ENCODE measurements at regions not wholly inside any gene's neighbourhood (a gene's known extent, or its start where the extent isn't known, plus 50 kb on each side); places are given as distances from the start of the nearest gene placed in this dataset.
"Not testable (repeated sequence)": the region's sequence is repeated elsewhere in the genome, so short reads cannot be mapped to it uniquely, and the experiment has no call there.

DNA sequence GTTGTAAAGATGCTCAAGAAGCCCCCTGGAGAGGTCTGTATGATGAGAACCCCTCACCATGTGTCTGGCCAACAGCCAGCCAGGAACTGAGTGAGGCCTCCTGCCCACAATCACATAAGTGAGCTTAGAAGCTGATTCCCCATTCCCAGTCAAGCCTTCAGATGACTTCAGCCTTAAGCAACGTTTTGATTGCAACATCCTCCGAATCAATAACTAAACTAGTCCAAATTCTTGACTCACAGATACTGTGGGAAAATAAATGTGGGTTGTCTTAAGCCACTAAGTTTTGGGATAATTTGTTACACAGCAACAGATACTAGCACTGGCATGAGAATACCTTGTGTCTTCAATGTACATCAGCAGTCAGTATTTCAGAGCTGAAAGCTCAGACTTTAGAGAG is 54.5 kb upstream of the HS3ST4 start:
- POLR2A ChIA-PET, result no interaction called here
- CTCF ChIA-PET, result no interaction called here

DNA sequence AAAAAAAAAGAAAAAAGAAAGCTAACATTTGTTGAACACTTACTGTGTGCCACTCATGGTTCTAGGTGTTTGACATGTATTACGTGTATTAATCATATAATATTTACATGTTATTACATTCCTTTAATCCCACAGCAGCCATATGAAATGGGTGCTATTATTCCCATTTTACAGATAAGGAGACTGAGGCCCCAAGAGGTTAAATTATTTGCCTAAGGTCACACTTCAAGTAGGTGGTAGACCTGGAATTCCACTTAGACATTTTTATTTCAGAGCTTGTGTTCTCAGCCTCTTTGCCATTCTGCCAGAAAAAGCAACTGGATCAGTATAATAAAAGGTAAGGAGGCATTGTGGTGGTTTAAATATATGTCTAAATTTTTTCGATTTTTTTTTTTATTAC is 55.1 kb upstream of the HS3ST4 start:
- ChIA-PET CTCF (no interaction called here), POLR2A (no interaction called here)

DNA sequence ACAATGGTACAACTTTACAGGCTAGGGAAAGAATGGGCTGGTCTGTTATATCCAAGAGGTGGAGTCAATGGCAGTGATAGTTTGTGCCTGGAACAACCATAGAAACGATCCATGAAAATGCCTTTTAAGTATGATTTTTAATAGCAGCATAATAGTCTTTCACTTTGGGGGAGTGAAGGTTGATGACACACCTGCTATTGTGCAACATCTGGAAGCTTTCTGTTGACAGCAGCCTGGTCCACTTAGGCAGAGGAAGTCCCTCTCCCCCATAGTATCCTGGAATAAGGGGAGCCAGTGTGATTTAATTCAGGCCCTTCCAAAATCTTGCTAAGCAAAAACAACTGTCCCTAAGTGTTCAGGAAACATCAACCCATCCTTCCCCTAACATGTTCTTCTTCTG is 56.3 kb upstream of the HS3ST4 start:
- CTCF ChIA-PET, result no interaction called here
- POLR2A ChIA-PET, result no interaction called here

DNA sequence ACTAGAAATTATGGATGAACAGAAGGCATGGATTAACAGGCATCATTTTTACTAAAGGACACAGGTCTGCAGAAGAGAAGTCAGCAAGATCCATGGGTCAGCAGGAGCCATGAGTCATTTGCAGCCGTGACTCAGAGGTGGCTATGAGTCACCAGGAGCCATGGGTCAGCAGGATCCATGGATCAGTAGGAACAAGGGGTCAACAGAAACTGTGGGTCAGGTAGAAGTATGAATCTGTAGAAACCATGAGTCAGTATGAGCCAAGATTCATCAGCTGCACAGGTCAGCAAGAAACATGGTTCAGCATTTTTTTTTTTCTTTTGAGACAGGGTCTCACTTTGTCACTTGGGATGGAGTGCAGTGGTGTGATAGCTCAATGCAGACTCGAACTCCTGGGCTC is 58.2 kb upstream of the HS3ST4 start:
- POLR2A ChIA-PET, result no interaction called here

DNA sequence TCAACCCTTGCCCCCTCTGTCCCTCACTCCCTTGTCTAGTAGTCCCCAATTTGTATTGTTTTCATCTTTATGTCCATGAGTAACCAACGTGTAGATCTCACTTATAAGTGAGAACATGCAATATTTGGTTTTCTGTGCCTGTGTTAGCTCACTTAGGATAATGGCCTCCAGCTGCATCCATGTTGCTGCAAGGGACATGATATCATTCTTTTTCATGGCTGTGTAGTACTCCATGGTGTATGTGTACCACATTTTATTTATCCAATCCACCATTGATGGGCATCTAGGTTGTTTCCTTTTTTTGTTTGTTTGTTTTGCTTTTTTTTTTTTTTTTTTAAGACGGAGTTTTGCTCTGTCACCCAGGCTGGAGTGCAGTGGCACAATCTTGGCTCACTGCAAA is 63.0 kb upstream of the HS3ST4 start:
- POLR2A ChIA-PET, result no interaction called here

More for the DNA sequence above, 58.2 kb upstream of the HS3ST4 start:
- CTCF ChIA-PET, result no interaction called here

DNA sequence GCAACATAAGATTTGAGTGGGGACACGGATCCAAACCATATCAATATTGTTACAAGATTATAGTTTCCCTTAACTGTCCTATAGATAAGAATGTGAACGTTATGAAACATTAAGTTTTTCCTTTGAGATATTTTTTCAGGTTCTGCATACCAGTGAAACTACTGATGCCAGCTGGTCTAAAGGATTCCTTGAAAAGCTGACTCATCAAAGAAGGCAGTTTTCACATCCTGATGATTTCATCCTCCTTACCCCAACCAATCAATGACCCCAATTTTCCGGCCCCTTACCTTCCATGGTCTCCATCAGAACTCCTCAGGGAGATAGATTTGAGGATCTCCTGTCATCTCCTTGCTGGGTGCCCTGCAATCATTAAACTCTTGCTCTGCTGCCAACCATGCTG is 64.1 kb upstream of the HS3ST4 start:
- CTCF ChIA-PET, result no interaction called here
- POLR2A ChIA-PET, result no interaction called here

More for the DNA sequence above, 63.0 kb upstream of the HS3ST4 start:
- CTCF ChIA-PET, result no interaction called here

DNA sequence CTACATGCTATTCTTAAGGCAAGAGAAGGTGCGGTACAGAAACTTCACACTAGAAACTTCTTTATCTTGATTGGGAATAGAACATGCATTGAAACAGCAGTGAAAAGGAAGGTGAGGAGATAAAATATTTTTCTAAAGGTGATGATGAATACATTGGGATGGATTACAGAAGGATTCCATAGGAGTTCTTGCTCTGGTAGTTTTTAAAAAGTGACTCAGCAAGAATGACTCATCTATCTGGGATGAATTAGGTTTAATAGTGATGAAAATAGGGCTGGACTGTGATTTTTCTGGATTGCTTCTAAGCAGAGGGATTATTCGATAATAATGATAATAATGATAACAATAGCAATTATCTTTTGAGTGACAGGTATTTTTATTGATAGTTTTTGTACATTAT is 65.6 kb upstream of the HS3ST4 start:
- ChIA-PET CTCF (no interaction called here), POLR2A (no interaction called here)

DNA sequence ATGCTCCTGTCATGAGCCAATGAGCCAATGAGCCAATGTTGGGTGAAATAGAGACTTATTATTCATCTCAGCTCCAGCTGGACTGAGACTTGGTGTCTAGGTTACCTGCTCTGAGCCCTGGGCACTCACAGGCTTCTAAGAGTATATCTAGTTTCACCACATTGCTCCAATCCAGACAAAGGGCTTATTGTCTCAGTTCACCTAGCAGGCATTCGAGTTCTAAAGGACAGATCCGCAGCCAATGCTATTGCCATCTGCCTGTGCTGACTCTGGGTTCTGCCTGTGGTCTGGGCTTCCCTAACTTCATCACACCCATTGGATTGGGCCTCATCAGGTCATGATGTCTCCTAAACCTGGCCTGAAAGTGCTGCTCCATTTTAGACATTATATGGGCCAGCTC is 66.1 kb upstream of the HS3ST4 start:
- POLR2A ChIA-PET, result no interaction called here
- CTCF ChIA-PET, result no interaction called here

DNA sequence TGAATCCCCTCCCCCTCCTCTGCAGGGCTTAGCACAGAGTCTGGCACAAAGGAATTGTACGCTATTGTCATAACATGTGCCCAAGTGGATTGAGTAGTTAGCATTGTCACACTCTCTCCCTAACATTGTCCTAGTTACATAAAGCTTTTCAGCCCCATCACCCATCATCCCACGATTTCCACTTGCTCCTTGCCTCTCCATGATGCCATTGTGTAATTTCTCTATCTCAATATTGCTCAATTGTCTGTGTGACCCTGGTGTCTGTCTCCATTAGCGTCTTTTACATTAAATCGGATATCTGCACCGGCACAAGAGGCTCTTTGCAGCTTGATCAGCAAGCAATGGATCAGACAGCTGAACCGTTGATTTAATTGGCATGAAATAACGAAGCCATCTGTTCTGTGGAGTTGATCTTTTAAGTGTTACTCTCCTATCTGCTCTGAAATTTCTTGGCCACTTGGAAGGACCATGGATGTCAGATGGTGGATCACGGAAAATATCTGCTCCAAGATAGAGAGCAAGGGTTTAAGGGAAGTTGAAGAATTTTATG is 77.0 kb upstream of the HS3ST4 start:
- ChIA-PET POLR2A (no interaction called here), CTCF (no interaction called here)

DNA sequence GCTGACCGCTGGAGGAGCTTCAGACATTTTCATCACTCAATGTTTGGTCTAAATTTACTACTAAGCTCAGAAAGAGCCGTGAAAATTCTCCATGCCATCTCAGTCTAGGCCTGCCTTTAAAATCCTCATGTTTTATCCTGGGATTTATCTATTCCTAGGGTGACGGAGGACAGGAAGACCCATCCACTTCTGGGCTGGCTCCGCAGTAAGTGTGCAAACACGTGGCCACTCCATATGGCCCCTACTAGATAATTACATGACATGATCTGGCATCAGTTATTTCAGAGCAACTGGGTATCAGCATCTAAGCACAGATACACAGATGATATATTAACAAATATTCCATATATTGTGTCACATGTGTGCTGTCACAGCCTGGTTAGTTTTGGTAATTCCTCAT is 77.8 kb upstream of the HS3ST4 start:
- CTCF ChIA-PET, result no interaction called here
- POLR2A ChIA-PET, result no interaction called here

DNA sequence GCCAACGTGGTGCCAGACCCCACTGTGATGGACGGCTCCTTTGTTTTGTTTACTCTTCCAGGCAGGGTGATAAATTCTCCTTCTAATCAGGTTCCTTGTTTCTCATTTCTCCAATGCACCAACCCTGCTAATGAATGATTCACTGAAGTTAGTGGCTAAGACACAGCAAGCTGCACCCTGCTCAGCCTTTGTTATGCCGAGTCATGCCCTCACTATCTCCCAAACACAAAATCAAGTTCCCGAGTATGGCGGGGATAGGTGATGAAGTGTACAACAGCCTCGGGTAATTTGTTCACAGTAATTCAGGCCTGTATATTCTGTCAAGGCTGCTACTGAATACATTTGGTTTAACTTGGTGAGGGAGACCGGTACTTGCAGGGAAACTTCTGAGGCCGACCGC is 83.8 kb upstream of the HS3ST4 start:
- ChIA-PET POLR2A (interaction anchor here (0.6 kb wide), 1 partner anchor 24 kb away, joined by 3 read pairs; no protein-coding TSS in a partner anchor), CTCF (no interaction called here)

DNA sequence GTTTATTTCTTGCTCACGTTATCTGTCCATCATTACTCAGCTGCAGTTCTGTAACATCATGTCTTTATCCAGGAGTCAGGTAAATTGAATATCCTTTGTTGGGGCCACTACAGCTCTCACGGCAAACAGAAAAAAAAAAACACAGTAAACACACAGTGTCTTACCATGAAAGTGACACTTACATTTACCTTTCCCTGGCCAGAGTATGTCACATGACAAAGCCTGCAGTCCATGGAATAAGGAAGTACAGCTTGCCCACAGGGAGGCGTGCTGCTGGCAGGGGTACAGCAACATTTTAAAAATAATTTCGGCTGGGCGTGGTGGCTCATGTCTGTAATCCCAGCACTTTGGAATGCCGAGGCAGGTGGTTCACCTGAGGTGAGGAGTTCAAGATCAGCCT is 85.7 kb upstream of the HS3ST4 start:
- CTCF ChIA-PET, result no interaction called here
- POLR2A ChIA-PET, result no interaction called here

DNA sequence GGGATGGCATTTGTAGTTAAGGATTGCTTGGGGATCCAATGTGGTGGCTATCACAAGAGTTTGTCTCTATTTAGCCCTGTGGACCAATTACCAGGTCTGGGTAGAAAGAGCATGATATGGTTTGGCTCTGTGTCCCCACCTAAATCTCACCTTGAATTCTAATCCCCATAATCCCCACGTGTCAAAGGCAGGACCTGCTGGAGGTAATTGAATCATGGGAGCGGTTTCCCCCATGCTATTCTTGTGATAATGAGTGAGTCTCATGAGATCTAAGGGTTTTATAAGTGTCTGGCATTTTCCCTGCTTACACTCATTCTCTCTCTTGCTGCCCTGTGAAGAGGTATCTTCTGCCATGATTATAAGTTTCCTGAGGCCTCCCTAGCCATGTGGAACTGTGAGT is 86.4 kb upstream of the HS3ST4 start:
- ChIA-PET POLR2A (no interaction called here), CTCF (no interaction called here)

DNA sequence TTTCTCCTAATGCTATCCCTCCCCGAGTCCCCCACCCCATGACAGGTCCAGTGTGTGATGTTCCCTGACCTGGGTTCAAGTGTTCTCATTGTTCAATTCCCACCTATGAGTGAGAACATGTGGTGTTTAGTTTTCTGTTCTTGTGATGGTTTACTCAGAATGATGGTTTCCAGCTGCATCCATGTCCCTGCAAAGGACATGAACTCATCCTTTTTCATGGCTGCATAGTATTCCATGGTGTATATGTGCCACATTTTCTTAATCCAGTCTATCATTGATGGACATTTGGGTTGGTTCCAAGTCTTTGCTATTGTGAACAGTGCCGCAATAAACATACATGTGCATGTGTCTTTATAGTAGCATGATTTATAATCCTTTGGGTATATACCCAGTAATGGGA is 90.5 kb upstream of the HS3ST4 start:
- POLR2A ChIA-PET, CTCF ChIA-PET: not testable (repeated sequence)

DNA sequence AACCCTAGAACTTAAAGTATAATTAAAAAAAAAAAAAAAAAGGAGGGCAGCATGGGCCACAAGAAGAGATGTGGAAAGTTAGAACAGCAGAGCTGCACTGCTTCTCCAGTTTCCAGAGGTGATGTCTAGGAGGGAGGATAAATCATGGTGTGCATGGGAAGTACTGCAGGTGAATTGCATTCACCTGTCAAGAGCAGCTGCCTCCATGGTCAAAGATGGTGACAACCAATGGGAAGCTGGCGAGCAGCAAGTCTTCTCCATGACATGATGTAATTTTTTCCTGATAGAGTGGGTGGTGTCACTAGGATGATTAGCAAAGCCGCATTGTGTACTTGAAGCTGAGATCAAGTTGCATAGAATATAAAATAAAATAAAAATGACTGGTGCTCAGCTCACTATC is 95.6 kb upstream of the HS3ST4 start:
- ChIA-PET POLR2A (no interaction called here), CTCF (no interaction called here)

DNA sequence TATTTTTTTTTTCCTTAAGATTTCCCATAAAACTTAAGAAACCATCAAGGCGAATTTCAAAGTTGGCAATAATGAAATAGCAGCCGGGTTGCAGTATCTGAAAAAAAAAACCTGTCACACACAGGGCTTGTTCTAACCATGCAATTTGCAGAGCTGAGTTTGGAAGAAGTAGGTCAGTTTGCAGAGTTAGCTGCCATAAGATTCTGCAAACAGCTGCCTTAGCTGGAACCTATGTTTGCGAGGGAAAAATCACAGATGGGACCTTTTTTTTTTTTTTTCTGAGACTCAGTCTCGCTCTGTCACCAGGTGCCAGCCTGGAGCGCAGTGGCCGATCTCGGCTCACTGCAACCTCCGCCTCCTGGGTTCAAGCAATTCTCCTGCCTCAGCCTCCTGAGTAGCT is 98.5 kb upstream of the HS3ST4 start:
- CTCF ChIA-PET, result no interaction called here

DNA sequence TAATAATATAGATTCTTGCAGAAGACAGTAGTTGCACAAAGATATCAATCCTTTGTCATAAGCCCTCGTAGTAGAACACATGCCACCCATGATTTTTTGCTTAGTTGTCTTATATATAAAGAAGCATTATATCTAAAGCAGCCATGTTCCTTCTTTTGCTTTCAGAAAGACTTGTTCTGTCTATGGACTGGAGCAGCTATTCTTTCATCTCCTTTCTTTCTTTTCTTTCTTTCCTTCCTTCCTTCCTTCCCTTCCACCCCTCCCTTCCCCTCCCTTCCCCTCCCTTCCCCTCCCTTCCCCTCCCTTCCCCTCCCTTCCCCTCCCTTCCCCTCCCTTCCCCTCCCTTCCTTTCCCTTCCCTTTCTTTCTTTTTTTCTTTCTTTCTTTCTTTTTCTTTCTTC is 104.0 kb upstream of the HS3ST4 start:
- ChIA-PET CTCF (no interaction called here), POLR2A (no interaction called here)

More for the DNA sequence above, 98.5 kb upstream of the HS3ST4 start:
- POLR2A ChIA-PET, result no interaction called here

DNA sequence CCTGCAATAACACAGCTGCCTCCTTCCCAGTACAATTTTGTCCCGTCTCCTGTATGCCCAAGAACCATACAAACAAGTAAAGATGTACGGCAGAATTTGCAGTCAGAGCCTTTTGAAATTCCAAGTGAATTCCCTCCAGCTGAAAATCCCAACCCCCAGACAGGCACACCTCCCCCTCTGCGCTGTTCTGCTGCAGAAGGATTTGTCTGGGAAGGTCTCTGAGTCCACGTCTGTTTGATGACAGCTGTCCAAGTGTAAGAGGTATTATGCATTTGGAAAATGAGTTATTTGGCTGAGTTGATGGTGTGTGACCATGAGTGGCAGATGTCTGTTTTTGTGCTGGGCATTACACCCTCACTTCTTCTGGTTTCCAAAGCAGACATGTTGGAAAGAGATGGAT is 104.9 kb upstream of the HS3ST4 start:
- CTCF ChIA-PET, result no interaction called here

DNA sequence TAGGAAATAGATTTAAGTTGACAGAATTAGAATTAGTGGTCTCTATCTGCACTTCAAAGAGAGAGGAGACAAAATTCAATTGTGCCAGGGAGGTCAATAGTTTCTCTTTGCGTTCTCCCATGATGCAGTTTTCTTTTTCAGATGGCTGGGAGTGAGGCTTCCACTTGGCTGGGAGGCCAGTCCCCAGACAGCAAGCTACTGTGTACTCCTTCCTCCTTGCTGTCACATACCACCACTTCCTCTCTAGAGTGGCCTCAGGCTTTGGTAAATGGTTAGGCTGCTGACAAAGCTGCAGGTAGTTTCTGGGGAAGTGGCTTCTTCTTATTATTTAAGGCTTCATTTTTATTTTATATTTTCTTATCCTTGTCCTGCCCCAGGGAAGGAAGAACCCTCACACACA is 106.2 kb upstream of the HS3ST4 start:
- ChIA-PET CTCF (no interaction called here), POLR2A (no interaction called here)

More for the DNA sequence above, 104.9 kb upstream of the HS3ST4 start:
- POLR2A ChIA-PET, result no interaction called here

DNA sequence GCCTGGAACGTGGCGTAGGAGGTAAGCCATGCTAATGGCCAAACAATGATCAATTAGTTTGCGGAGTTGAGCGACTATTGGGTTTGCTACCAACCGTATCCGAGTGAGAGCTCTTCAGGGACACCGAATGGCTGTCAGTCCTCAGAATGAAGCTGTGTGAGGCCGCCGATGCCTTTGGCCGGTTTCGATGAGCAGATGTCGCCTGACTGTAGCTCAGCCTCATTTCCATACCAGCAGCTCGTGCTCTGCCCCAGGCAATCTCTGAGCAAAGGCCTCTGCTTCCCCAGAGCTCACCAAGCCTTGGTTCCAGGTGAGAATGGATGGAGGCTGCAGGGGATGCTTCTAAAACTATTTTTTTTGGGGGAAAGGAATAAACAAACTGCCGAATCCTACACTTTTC is 111.7 kb upstream of the HS3ST4 start:
- CTCF ChIA-PET, result no interaction called here

DNA sequence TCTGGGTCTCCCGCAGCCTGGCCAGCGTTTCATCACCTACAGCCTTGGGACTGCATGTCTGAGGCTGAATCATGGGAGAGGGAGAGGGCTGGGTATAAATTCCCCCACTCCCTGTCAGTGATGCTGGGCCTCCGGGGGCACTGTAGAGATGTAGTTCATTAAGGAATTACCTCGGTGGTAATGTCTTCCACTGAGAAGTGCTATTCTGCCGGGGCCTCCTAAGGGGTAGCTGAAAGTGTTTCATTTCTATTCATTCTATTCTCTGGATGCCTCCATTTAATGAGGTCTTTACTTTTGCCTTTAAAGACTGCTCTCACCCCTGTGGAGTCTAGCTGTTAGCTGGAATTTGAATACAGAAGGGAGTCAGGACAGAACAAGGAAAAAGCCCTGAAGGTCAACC is 116.4 kb upstream of the HS3ST4 start:
- ChIA-PET CTCF (no interaction called here), POLR2A (no interaction called here)

More for the DNA sequence above, 111.7 kb upstream of the HS3ST4 start:
- POLR2A ChIA-PET, result no interaction called here

DNA sequence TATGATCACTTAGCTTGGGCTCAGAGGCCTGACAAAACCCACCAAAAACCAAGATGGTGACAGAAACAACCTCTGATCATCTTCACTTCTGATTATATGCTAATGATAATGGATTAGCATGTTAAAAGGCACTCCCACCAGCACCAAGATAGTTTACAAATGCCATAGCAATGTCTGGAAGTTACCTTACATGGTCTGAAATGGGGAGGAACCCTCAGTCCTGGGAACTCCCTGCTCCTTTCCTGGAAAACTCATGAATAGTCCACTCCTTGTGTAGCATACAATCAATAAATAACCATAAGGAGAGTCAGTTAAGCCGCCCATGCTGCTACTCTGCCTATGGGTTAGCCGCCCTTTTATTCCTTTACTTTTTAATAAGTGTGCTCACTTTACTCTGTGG is 120.0 kb upstream of the HS3ST4 start:
- ChIA-PET POLR2A (no interaction called here), CTCF (no interaction called here)

DNA sequence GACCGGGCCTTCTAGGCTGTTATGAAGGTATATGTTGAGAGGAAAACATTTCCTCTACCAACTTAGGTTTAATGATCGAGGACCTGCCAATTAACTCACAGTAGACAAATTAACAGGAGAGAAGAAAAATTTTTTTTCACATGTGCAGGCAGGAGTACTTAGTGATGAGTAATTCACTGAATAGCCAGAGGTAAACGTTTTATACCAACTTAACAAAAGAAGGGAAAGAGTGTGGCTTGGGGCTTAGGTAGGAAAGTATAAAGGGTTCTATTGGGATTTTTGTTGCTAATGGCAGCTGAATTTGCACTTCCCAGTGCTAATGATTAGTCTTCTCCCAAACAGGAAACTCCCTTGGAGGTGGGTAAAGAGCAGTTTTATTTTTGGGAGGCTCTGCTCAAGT is 121.6 kb upstream of the HS3ST4 start:
- ChIA-PET CTCF (no interaction called here), POLR2A (no interaction called here)

Measured in activated CD8-positive, alpha-beta memory T cell treated with anti-CD3 and anti-CD28 coated beads for 36 hours (primary cell).